HepG2 (cell line): ENCODE measurements at regions not wholly inside any gene's neighbourhood (a gene's known extent, or its start where the extent isn't known, plus 50 kb on each side); places are given as distances from the start of the nearest gene placed in this dataset.

Experiments used
- ATAC-seq: fragments of 200-7000 bp; cut with Tn5 transposase; 3 replicates; pipeline ENCODE4 v1.9.1; 2020; ENCODE audit warnings: mild to moderate bottlenecking, moderate library complexity
- BruUV-seq: library from RNA; stranded (reverse); fragments of 400-500 nt; replicated peaks from 2 replicates; lab custom pipeline; 2021; lab: Mats Ljungman, UMichigan
- CTCF ChIA-PET: fragments of 300-600 bp; formaldehyde crosslinking; extraction: SDS; loops from one replicate; lab custom pipeline; 2021; ENCODE audit warnings: low total read pairs, inconsistent platforms, low intra/inter-chr PET ratio; lab: Yijun Ruan, JAX
- POLR2A ChIA-PET: fragments of 350-600 bp; sonication (Branson Sonifier 250); formaldehyde crosslinking; loops from one replicate; lab custom pipeline; 2020; ENCODE audit warnings: antibody characterized with exemption, inconsistent platforms; lab: Yijun Ruan, JAX
- DNase-seq: peaks from one replicate; pipeline ENCODE4 v3.0.0-alpha.2; 2015; ENCODE audit warnings: low spot score
- FAIRE-seq: peaks from 3 replicates; lab custom pipeline; 2011; peaks lifted over from hg19 to GRCh38; lab: Jason Lieb, UNC
- H2AFZ ChIP-seq: one replicate; pipeline ENCODE4 v1.6.1; 2011; ENCODE audit warnings: low read length, inconsistent platforms
- H3K27ac ChIP-seq: fragments of 300-600 bp; 3 replicates; pipeline ENCODE4 v1.8.0; 2011; ENCODE audit warnings: mixed run types, mild to moderate bottlenecking, mixed read lengths, low read length, inconsistent platforms; ENCODE audit not compliant: insufficient read depth; ENCODE audit errors: extremely low read length
- H3K27me3 ChIP-seq, 2 experiments: fragments of 200-600 bp in 1 of 2; 2 replicates in 1 of 2; 3 replicates in 1 of 2; pipeline versions ENCODE4 v1.6.0 to v1.8.0; 2011; ENCODE audit warnings: low read length in 2 of 2, mild to moderate bottlenecking in 2 of 2, moderate library complexity in 2 of 2, inconsistent platforms in 1 of 2; ENCODE audit not compliant: insufficient read depth in 2 of 2, control insufficient read depth in 1 of 2
- H3K36me3 ChIP-seq, 2 experiments: fragments of 200-600 bp in 1 of 2; replicated peaks in 1 of 2; 2 replicates in 1 of 2; 3 replicates in 1 of 2; pipeline versions ENCODE4 v1.5.1 to v1.8.0; 2011; ENCODE audit warnings: low read length in 2 of 2, inconsistent platforms in 1 of 2; ENCODE audit not compliant: insufficient read depth in 2 of 2, control insufficient read depth in 1 of 2
- H3K4me1 ChIP-seq: 2 replicates; pipeline ENCODE4 v1.5.1; 2012; ENCODE audit warnings: low read length, inconsistent platforms; ENCODE audit not compliant: insufficient read depth
- H3K4me2 ChIP-seq: 2 replicates; pipeline ENCODE4 v1.6.0; 2011; ENCODE audit warnings: low read depth, low read length, inconsistent platforms
- H3K4me3 ChIP-seq, 3 experiments: fragments of 200-600 bp in 1 of 3; sonication (generic), shearing (Covaris generic) in 1 of 3; replicated peaks in 1 of 3; 2 replicates each; pipeline ENCODE4 v1.5.1; 2011 to 2016; ENCODE audit warnings: low read length in 3 of 3, inconsistent platforms in 2 of 3, low read depth in 2 of 3, mild to moderate bottlenecking in 2 of 3, control low read depth in 1 of 3, mixed read lengths in 1 of 3; ENCODE audit not compliant: insufficient read depth in 1 of 3
- H3K79me2 ChIP-seq: one replicate; pipeline ENCODE4 v1.6.1; 2011; ENCODE audit warnings: low read length, inconsistent platforms; ENCODE audit not compliant: insufficient read depth
- H3K9ac ChIP-seq: 2 replicates; pipeline ENCODE4 v1.6.0; 2011; ENCODE audit warnings: mild to moderate bottlenecking, low read depth, low read length, inconsistent platforms; ENCODE audit not compliant: insufficient read depth
- H3K9me3 ChIP-seq: 2 replicates; pipeline ENCODE4 v1.5.1; 2012; ENCODE audit warnings: mild to moderate bottlenecking, low read length
- H4K20me1 ChIP-seq: 2 replicates; pipeline ENCODE4 v1.6.0; 2011; ENCODE audit warnings: inconsistent platforms, mild to moderate bottlenecking, low read length, moderate library complexity; ENCODE audit not compliant: insufficient read depth
- CENPX ChIP-seq: sonication (generic); formaldehyde crosslinking; IDR thresholded peaks from 2 replicates; pipeline ENCODE4 v1.9.0; 2021; ENCODE audit warnings: mild to moderate bottlenecking, missing genetic modification reagents, moderate library complexity
- FOXO1 ChIP-seq: sonication (generic); formaldehyde crosslinking; IDR thresholded peaks from 2 replicates; pipeline ENCODE4 v1.4.0; 2020; ENCODE audit warnings: missing genetic modification reagents
- KIAA2018 ChIP-seq: sonication (generic); formaldehyde crosslinking; IDR thresholded peaks from 2 replicates; pipeline ENCODE4 v1.5.0; 2020; ENCODE audit warnings: mild to moderate bottlenecking, missing genetic modification reagents, borderline replicate concordance
- MATR3 ChIP-seq: sonication (generic); formaldehyde crosslinking; IDR thresholded peaks from 2 replicates; pipeline ENCODE4 v1.4.0; 2020; ENCODE audit warnings: missing genetic modification reagents
- PHF20 ChIP-seq: sonication (generic); formaldehyde crosslinking; IDR thresholded peaks from 2 replicates; pipeline ENCODE4 v1.5.0; 2020; ENCODE audit warnings: mild to moderate bottlenecking, missing genetic modification reagents
- ZBTB39 ChIP-seq: sonication (generic); formaldehyde crosslinking; IDR thresholded peaks from 2 replicates; pipeline ENCODE4 v1.5.0; 2020; ENCODE audit warnings: missing genetic modification reagents
- ZNF496 ChIP-seq: sonication (generic); formaldehyde crosslinking; IDR thresholded peaks from 2 replicates; pipeline ENCODE4 v1.8.1; 2023; ENCODE audit warnings: mild to moderate bottlenecking, moderate library complexity, missing genetic modification reagents; ENCODE audit not compliant: insufficient replicate concordance
- ZSCAN31 ChIP-seq: sonication (generic); formaldehyde crosslinking; IDR thresholded peaks from 2 replicates; pipeline ENCODE4 v1.5.0; 2020; ENCODE audit warnings: low read depth, mild to moderate bottlenecking, missing genetic modification reagents
- WGBS: methylation state at CpG from one replicate; pipeline ENCODE4 v1.1.6; 2017; ENCODE audit warnings: low lambda C conversion rate; 5-methylcytosine and 5-hydroxymethylcytosine counted together
- in situ Hi-C: cut with HindIII; loops from 2 replicates; pipeline ENCODE4 v1.10.0; 2017; ENCODE audit warnings: low pct_unique_long_range_greater_than_20kb; ENCODE audit not compliant: extremely low pct_ligation_motif_present
- intact Hi-C: fragments of 100-400 bp; cut with micrococcal nuclease; formaldehyde crosslinking; loops from one replicate; pipeline ENCODE4 v1.10.0; 2022; ENCODE audit not compliant: unreplicated experiment

GRCh38 chr3:20832963-20833362, 647.0 kb upstream of the SGO1 start:
- TF ChIP-seq ZNF496 (CRISPR knock-in tag) (no peak), ZSCAN31 (CRISPR knock-in tag) (no peak), KIAA2018 (CRISPR knock-in tag) (no peak), PHF20 (CRISPR knock-in tag) (no peak), FOXO1 (CRISPR knock-in tag) (no peak), CENPX (no peak), ZBTB39 (CRISPR knock-in tag) (no peak), MATR3 (CRISPR knock-in tag) (no peak)
- TF ChIP-seq, all 625 proteins: peak for 0
- Histone ChIP-seq H3K9ac (no peak overlapping the region), H4K20me1 (no peaks in the 10 kb centered on the region), H3K4me2 (no peak overlapping the region), H2AFZ (no peak overlapping the region), H3K4me3 (no peak overlapping the region), H3K27me3 (no peaks in the 10 kb centered on the region), H3K79me2 (no peaks in the 10 kb centered on the region), H3K27ac (no peak overlapping the region), H3K9me3 (peaks cover 63% of the 10 kb centered on the region), H3K36me3 (no peaks in the 10 kb centered on the region), H3K4me1 (peaks cover 10% of the 10 kb centered on the region; the same call in 1 of the 2 replicates)
- 4% methylated on average over 2 of the region's 2 CpGs for WGBS
- DNase-seq: no peak
- no peak for ATAC-seq
- BruUV-seq: no TSS peak
- in situ Hi-C loops (no loop called here), intact Hi-C loops (no loop called here)
- FAIRE-seq: no peak
- CTCF ChIA-PET: no interaction called here
- POLR2A ChIA-PET: no interaction called here
